A673 (cell line): ENCODE measurements at regions not wholly inside any gene's neighbourhood (a gene's known extent, or its start where the extent isn't known, plus 50 kb on each side); places are given as distances from the start of the nearest gene placed in this dataset.

Experiments
- BruUV-seq: library from RNA; stranded (reverse); fragments of 400-500 nt; replicated peaks from 2 replicates; lab custom pipeline; 2021; lab: Mats Ljungman, UMichigan
- CTCF ChIA-PET: fragments of 300-600 bp; sonication (Branson Sonifier 250); formaldehyde crosslinking; loops from one replicate; lab custom pipeline; 2022; ENCODE audit warnings: antibody characterized with exemption; lab: Charles Lee
- POLR2A ChIA-PET: fragments of 300-600 bp; sonication (Branson Sonifier 250); formaldehyde crosslinking; loops from one replicate; lab custom pipeline; 2022; ENCODE audit warnings: antibody characterized with exemption; ENCODE audit not compliant: low non-redundant PET; lab: Charles Lee
- DNase-seq: peaks from one replicate; pipeline ENCODE4 v3.0.0-alpha.2; 2015; ENCODE audit warnings: low spot score
- H3K27ac ChIP-seq: fragments of 200-600 bp; sonication (generic); 2 replicates; pipeline ENCODE4 v1.5.1; 2016; ENCODE audit warnings: mixed run types, low read depth, mild to moderate bottlenecking, mixed read lengths, antibody characterized with exemption, low read length; ENCODE audit not compliant: poor library complexity, severe bottlenecking
- H3K27me3 ChIP-seq: fragments of 200-600 bp; sonication (generic); replicated peaks from 2 replicates; pipeline ENCODE4 v1.6.1; 2017; ENCODE audit warnings: mixed run types, low read depth, mild to moderate bottlenecking, mixed read lengths, antibody characterized with exemption, low read length; ENCODE audit not compliant: insufficient read depth, poor library complexity
- H3K36me3 ChIP-seq: fragments of 200-600 bp; sonication (generic); 2 replicates; pipeline ENCODE4 v1.6.1; 2016; ENCODE audit warnings: mixed run types, mild to moderate bottlenecking, mixed read lengths, antibody characterized with exemption, low read length; ENCODE audit not compliant: insufficient read depth, poor library complexity, severe bottlenecking
- H3K4me1 ChIP-seq: fragments of 200-600 bp; sonication (generic); 2 replicates; pipeline ENCODE4 v1.6.1; 2017; ENCODE audit warnings: mixed run types, mild to moderate bottlenecking, mixed read lengths, antibody characterized with exemption, low read length; ENCODE audit not compliant: insufficient read depth, poor library complexity, severe bottlenecking
- H3K4me3 ChIP-seq: fragments of 200-600 bp; sonication (generic); 2 replicates; pipeline ENCODE4 v1.5.1; 2016; ENCODE audit warnings: low read depth, mixed run types, mild to moderate bottlenecking, mixed read lengths, low read length; ENCODE audit not compliant: poor library complexity, severe bottlenecking
- H3K9me3 ChIP-seq: fragments of 200-600 bp; sonication (generic); 2 replicates; pipeline ENCODE4 v1.6.1; 2016; ENCODE audit warnings: mixed run types, low read depth, mild to moderate bottlenecking, mixed read lengths, antibody characterized with exemption, low read length; ENCODE audit not compliant: poor library complexity, severe bottlenecking
- EZH2 ChIP-seq: fragments of 200-600 bp; sonication (generic); IDR thresholded peaks from 2 replicates; pipeline ENCODE4 v1.6.1; 2017; ENCODE audit warnings: borderline replicate concordance, low read depth, mild to moderate bottlenecking, mixed read lengths, antibody characterized with exemption, low read length; ENCODE audit not compliant: poor library complexity, severe bottlenecking
- intact Hi-C: fragments of 100-400 bp; cut with micrococcal nuclease; formaldehyde crosslinking; loops from one replicate; pipeline ENCODE4 v1.10.0; 2022; ENCODE audit not compliant: unreplicated experiment
- TF ChIP-seq, protein P1 (sequence below): fragments of 300-800, 200-600 bp; sonication (generic); conservative IDR thresholded peaks from 2 replicates; pipeline ENCODE4 v1.5.1; 2017; ENCODE audit warnings: low read depth, mild to moderate bottlenecking, antibody characterized with exemption, low read length, moderate library complexity, mixed read lengths

DNA sequence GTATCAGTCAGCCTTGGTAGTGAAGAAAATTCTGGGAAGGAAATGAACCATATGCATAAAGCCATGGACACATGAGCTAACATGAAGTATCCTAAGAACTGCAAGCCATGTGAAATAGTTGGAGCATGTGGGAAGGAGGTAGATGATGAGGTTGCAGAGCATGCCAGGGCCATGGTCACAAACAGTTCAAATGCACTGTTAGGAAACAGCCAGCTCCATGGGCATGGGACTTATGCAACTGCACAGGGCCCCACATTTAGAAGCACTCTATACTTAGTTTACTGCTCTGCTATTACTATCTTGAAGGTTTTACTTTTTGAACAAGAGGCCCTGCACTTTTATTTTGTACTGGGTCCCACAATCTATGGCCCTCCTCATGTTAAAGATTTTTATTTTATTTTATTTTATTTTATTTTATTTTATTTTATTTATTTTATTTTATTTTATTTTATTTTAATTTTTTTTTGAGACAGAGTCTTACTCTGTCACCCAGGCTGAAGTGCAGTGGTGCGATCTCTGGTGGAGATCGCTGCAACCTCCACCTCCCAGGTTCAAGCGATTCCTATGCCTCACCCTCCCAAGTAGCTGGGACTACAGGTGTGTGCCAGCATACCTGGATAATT lies 169.1 kb downstream of the IBTK start:
- H3K4me1 ChIP-seq: peaks cover 39% of the 10 kb centered on the region
- TF ChIP-seq EZH2: no peak
- TF ChIP-seq, protein P1, sequence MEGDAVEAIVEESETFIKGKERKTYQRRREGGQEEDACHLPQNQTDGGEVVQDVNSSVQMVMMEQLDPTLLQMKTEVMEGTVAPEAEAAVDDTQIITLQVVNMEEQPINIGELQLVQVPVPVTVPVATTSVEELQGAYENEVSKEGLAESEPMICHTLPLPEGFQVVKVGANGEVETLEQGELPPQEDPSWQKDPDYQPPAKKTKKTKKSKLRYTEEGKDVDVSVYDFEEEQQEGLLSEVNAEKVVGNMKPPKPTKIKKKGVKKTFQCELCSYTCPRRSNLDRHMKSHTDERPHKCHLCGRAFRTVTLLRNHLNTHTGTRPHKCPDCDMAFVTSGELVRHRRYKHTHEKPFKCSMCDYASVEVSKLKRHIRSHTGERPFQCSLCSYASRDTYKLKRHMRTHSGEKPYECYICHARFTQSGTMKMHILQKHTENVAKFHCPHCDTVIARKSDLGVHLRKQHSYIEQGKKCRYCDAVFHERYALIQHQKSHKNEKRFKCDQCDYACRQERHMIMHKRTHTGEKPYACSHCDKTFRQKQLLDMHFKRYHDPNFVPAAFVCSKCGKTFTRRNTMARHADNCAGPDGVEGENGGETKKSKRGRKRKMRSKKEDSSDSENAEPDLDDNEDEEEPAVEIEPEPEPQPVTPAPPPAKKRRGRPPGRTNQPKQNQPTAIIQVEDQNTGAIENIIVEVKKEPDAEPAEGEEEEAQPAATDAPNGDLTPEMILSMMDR: no peak
- POLR2A ChIA-PET: no interaction called here
- H3K27ac ChIP-seq: no peak overlapping the region
- H3K36me3 ChIP-seq: no peaks in the 10 kb centered on the region
- BruUV-seq: no TSS peak
- intact Hi-C loops: no loop called here
- DNase-seq: no peak
- no peaks in the 10 kb centered on the region for H3K27me3 ChIP-seq
- CTCF ChIA-PET: no interaction called here
- H3K9me3 ChIP-seq: no peaks in the 10 kb centered on the region
- H3K4me3 ChIP-seq: no peak overlapping the region

- H3K4me1 ChIP-seq: peaks cover 45% of the 10 kb centered on the region
- POLR2A ChIA-PET: no interaction called here
- DNase-seq: peak; percentile 58
- intact Hi-C loops: no loop called here
- H3K36me3 ChIP-seq: no peaks in the 10 kb centered on the region
- CTCF ChIA-PET: interaction anchor here (0.7 kb wide), 1 partner anchor 9 kb away, joined by 4 read pairs; no protein-coding TSS in a partner anchor
- H3K9me3 ChIP-seq: no peaks in the 10 kb centered on the region
- no TSS peak for BruUV-seq
- H3K4me3 ChIP-seq: no peak overlapping the region
- TF ChIP-seq, protein P1: no peak; the same call in 1 of the 2 replicates
- TF ChIP-seq EZH2: no peak
- H3K27me3 ChIP-seq: no peaks in the 10 kb centered on the region
- no peak overlapping the region for H3K27ac ChIP-seq
Observed at GRCh38 chr6:82076916-82077315, 170.6 kb downstream of the IBTK start.

DNA sequence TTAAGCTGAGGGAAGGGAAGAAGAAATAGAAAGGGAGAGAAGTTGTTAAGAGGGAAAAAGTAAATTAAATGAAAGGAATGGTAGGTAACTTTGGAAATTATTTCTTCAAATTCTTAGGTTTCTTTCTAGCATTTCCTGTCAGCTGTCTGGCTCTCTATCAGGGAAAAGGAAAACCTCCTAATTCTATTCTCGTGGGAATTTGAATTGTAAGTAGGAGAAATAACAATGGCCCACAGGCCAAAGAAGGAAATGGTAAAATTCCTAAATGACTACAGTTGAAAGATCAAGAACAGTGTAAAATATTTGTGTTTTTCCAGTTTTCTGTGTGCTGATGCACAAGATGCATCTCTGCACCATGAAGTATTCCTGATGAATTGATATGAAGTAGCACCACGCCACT lies 173.0 kb downstream of the IBTK start:
- Histone ChIP-seq H3K4me1 (peaks cover 53% of the 10 kb centered on the region), H3K9me3 (no peaks in the 10 kb centered on the region), H3K36me3 (no peaks in the 10 kb centered on the region), H3K4me3 (no peak overlapping the region), H3K27me3 (no peaks in the 10 kb centered on the region), H3K27ac (no peak overlapping the region)
- DNase-seq: peak; percentile 72
- intact Hi-C loops: no loop called here
- BruUV-seq: no TSS peak
- ChIA-PET CTCF (interaction anchor here (0.8 kb wide), 1 partner anchor 10 kb away, joined by 6 read pairs; no protein-coding TSS in a partner anchor), POLR2A (interaction anchor here (0.5 to 0.7 kb wide), 2 partner anchors 19 to 102 kb away, joined by 3 to 4 read pairs; no protein-coding TSS in a partner anchor)
- TF ChIP-seq, protein P1: no peak
- no peak for TF ChIP-seq EZH2
